Tibial artery (tissue), 4 donors: ENCODE measurements at regions not wholly inside any gene's neighbourhood (a gene's known extent, or its start where the extent isn't known, plus 50 kb on each side); places are given as distances from the start of the nearest gene placed in this dataset.

Experiments used
- DNase-seq, 2 donors: peaks; one replicate each; pipeline ENCODE4 v3.0.0-alpha.2; 2019
- H3K27ac ChIP-seq, 2 donors: fragments of 200-600 bp; sonication (generic) in 1 of 2; 1 replicate in 1 of 2; 2 replicates in 1 of 2; pipeline ENCODE4 v1.5.1; 2018 to 2019; ENCODE audit warnings: mild to moderate bottlenecking in 1 of 2
- H3K27me3 ChIP-seq, 2 donors: fragments of 200-600 bp; sonication (generic) in 1 of 2; one replicate each; pipeline versions ENCODE4 v1.5.1 to v1.6.0; 2016 to 2019
- H3K36me3 ChIP-seq, 3 donors: fragments of 200-600 bp; sonication (generic) in 2 of 3; one replicate each; pipeline ENCODE4 v1.5.1; 2016 to 2019; ENCODE audit warnings: mild to moderate bottlenecking in 2 of 3
- H3K4me1 ChIP-seq, 4 donors: fragments of 200-600 bp; sonication (generic) in 2 of 4; 1 replicate in 3 of 4; 2 replicates in 1 of 4; pipeline ENCODE4 v1.5.1; 2016 to 2019
- H3K4me3 ChIP-seq, 2 donors: fragments of 200-600 bp; sonication (generic) in 1 of 2; 1 replicate in 1 of 2; 2 replicates in 1 of 2; pipeline ENCODE4 v1.5.1; 2018 to 2019; ENCODE audit warnings: mild to moderate bottlenecking in 2 of 2
- H3K9me3 ChIP-seq, 3 donors: fragments of 200-600 bp; sonication (generic) in 1 of 3; one replicate each; pipeline ENCODE4 v1.5.1; 2016 to 2019
- CTCF ChIP-seq, 2 experiments: fragments of 200-600 bp in 1 of 2; fragments of 450-650 bp in 1 of 2; IDR thresholded peaks; one replicate each; pipeline ENCODE4 v1.5.1; 2017 to 2019; ENCODE audit warnings: antibody characterized with exemption in 2 of 2, mild to moderate bottlenecking in 1 of 2, moderate library complexity in 1 of 2
- intact Hi-C: fragments of 100-400 bp; cut with DNase I; formaldehyde crosslinking; loops from one replicate; pipeline ENCODE4 v1.15.0; 2023; ENCODE audit warnings: low total_unique reads

- intact Hi-C loops, result no loop called here
- Histone ChIP-seq H3K4me1 (no peaks in the 10 kb centered on the region), H3K27me3 (peaks cover 0 to 39% of the 10 kb centered on the region in 2 donors), H3K36me3 (no peaks in the 10 kb centered on the region), H3K27ac (no peak overlapping the region), H3K4me3 (no peak overlapping the region), H3K9me3 (no peaks in the 10 kb centered on the region)
- TF ChIP-seq CTCF (IDR thresholded peaks at IDR 0.05), result no peak
- no peak for DNase-seq
These were observed 82.1 kb downstream of the RRAGC start for GRCh38 chr1:38777464-38777957.

- H3K27me3 ChIP-seq, result peaks cover 0 to 33% of the 10 kb centered on the region in 2 donors
- intact Hi-C loops, result no loop called here
- H3K9me3 ChIP-seq, result no peaks in the 10 kb centered on the region
- H3K36me3 ChIP-seq, result no peaks in the 10 kb centered on the region
- TF ChIP-seq CTCF (IDR thresholded peaks at IDR 0.05), result no peak
- H3K27ac ChIP-seq, result no peak overlapping the region
- H3K4me1 ChIP-seq, result no peaks in the 10 kb centered on the region
- H3K4me3 ChIP-seq, result no peak overlapping the region
- DNase-seq, result no peak
These were observed 83.0 kb downstream of the RRAGC start for GRCh38 chr1:38776466-38777065.

GRCh38 chr1:38775175-38775845 is 84.3 kb downstream of the RRAGC start:
- H3K27ac ChIP-seq, result no peak overlapping the region
- no peaks in the 10 kb centered on the region for H3K9me3 ChIP-seq
- no peak for DNase-seq
- no peak overlapping the region for H3K4me3 ChIP-seq
- intact Hi-C loops, result no loop called here
- TF ChIP-seq CTCF (IDR thresholded peaks at IDR 0.05), result no peak
- peaks cover 0 to 27% of the 10 kb centered on the region in 2 donors for H3K27me3 ChIP-seq
- H3K36me3 ChIP-seq, result no peaks in the 10 kb centered on the region
- no peaks in the 10 kb centered on the region for H3K4me1 ChIP-seq

GRCh38 chr1:38773483-38773882 is 86.1 kb downstream of the RRAGC start:
- Histone ChIP-seq H3K27ac (no peak overlapping the region), H3K27me3 (peaks cover 0 to 15% of the 10 kb centered on the region in 2 donors), H3K4me3 (no peak overlapping the region), H3K4me1 (no peaks in the 10 kb centered on the region), H3K36me3 (no peaks in the 10 kb centered on the region), H3K9me3 (no peaks in the 10 kb centered on the region)
- DNase-seq, result no peak
- TF ChIP-seq CTCF (IDR thresholded peaks at IDR 0.05), result no peak
- intact Hi-C loops, result no loop called here

- no peak for TF ChIP-seq CTCF (IDR thresholded peaks at IDR 0.05)
- Histone ChIP-seq H3K4me3 (no peak overlapping the region), H3K36me3 (no peaks in the 10 kb centered on the region), H3K27me3 (peaks cover 0 to 10% of the 10 kb centered on the region in 2 donors), H3K9me3 (no peaks in the 10 kb centered on the region), H3K27ac (no peak overlapping the region), H3K4me1 (no peaks in the 10 kb centered on the region)
- DNase-seq, result no peak
- intact Hi-C loops, result no loop called here
These were observed 86.6 kb downstream of the RRAGC start for GRCh38 chr1:38772953-38773352.
